Hepatocyte (in vitro differentiated cells): ENCODE measurements at regions not wholly inside any gene's neighbourhood (a gene's known extent, or its start where the extent isn't known, plus 50 kb on each side); places are given as distances from the start of the nearest gene placed in this dataset.

ENCODE experiments used
- EZH2 ChIP-seq: fragments of 200-600 bp; sonication (generic); IDR thresholded peaks from 2 replicates; pipeline ENCODE4 v1.6.1; 2016; ENCODE audit warnings: antibody characterized with exemption, mild to moderate bottlenecking, borderline replicate concordance
- EZH2phosphoT487 ChIP-seq: fragments of 200-600 bp; sonication (generic); IDR thresholded peaks from one replicate; pipeline ENCODE4 v1.6.1; 2018; ENCODE audit warnings: antibody characterized with exemption, mild to moderate bottlenecking, low read depth, moderate library complexity; ENCODE audit not compliant: unreplicated experiment, severe bottlenecking
- TF ChIP-seq, protein P1 (sequence below): fragments of 200-600 bp; sonication (generic); IDR thresholded peaks from 2 replicates; pipeline ENCODE4 v1.5.1; 2016; ENCODE audit warnings: antibody characterized with exemption, mild to moderate bottlenecking; ENCODE audit not compliant: poor library complexity

DNA sequence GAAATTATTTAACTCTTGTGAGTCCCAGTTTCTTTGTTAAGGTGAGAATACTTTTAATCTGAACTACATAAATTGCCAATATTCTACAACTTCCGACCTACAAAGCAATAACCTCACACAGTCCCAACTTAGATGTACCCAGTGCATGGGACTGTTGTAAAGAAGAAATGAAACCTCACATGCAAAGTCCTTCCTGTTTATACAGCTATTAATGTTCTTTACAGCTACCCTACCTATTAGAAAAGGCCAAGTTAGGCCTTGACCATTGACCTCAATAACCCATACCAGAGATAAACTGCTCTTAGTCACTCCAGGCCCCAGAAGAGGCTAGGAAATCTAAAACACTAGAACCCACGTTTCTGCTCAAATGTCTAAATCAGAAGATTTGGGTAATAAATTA, 920.1 kb upstream of the TENM3 start:
- TF ChIP-seq, protein P1, sequence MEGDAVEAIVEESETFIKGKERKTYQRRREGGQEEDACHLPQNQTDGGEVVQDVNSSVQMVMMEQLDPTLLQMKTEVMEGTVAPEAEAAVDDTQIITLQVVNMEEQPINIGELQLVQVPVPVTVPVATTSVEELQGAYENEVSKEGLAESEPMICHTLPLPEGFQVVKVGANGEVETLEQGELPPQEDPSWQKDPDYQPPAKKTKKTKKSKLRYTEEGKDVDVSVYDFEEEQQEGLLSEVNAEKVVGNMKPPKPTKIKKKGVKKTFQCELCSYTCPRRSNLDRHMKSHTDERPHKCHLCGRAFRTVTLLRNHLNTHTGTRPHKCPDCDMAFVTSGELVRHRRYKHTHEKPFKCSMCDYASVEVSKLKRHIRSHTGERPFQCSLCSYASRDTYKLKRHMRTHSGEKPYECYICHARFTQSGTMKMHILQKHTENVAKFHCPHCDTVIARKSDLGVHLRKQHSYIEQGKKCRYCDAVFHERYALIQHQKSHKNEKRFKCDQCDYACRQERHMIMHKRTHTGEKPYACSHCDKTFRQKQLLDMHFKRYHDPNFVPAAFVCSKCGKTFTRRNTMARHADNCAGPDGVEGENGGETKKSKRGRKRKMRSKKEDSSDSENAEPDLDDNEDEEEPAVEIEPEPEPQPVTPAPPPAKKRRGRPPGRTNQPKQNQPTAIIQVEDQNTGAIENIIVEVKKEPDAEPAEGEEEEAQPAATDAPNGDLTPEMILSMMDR: no peak
- TF ChIP-seq EZH2 (no peak), EZH2phosphoT487 (no peak)
